RWPE1 (cell line): ENCODE measurements at regions not wholly inside any gene's neighbourhood (a gene's known extent, or its start where the extent isn't known, plus 50 kb on each side); places are given as distances from the start of the nearest gene placed in this dataset.

Source experiments
- CTCF ChIA-PET: fragments of 350-600 bp; sonication (Branson Sonifier 250); formaldehyde crosslinking; extraction: SDS; loops from one replicate; lab custom pipeline; 2021; lab: Yijun Ruan, JAX
- POLR2A ChIA-PET: fragments of 400-600 bp; formaldehyde crosslinking; extraction: SDS; loops from one replicate; lab custom pipeline; 2020; ENCODE audit warnings: antibody characterized with exemption; ENCODE audit not compliant: low non-redundant PET; lab: Yijun Ruan, JAX
- DNase-seq: peaks from one replicate; pipeline ENCODE4 v3.0.0; 2012; ENCODE audit warnings: low spot score
- H3K27ac ChIP-seq: fragments of 450-650 bp; 2 replicates; pipeline ENCODE4 v1.5.1; 2017
- CTCF ChIP-seq: fragments of 450-650 bp; conservative IDR thresholded peaks from 2 replicates; pipeline ENCODE4 v1.5.1; 2017; ENCODE audit warnings: low read depth, mild to moderate bottlenecking

- DNase-seq: no peak
- CTCF ChIA-PET: interaction anchor here (0.6 to 1.6 kb wide), 3 partner anchors 9 to 146 kb away, joined by 4 to 11 read pairs (median 6); no protein-coding TSS in a partner anchor
- POLR2A ChIA-PET: no interaction called here
- TF ChIP-seq CTCF: no peak
- no peak overlapping the region for H3K27ac ChIP-seq
Measured at GRCh38 chr20:40168981-40169620, 519.9 kb downstream of the MAFB start.

GRCh38 chr20:40161391-40161790, 527.6 kb downstream of the MAFB start:
- POLR2A ChIA-PET: no interaction called here
- CTCF ChIA-PET: interaction anchor here (0.6 to 0.7 kb wide), 2 partner anchors 310 to 615 kb away, joined by 3 read pairs; no protein-coding TSS in a partner anchor
- TF ChIP-seq CTCF: no peak
- no peak for DNase-seq
- no peak overlapping the region for H3K27ac ChIP-seq

- ChIA-PET POLR2A (no interaction called here), CTCF (interaction anchor here (0.5 to 1.9 kb wide), 31 partner anchors 9 to 1071 kb away, joined by 3 to 17 read pairs (median 4); no protein-coding TSS in a partner anchor)
- no peak overlapping the region for H3K27ac ChIP-seq
- TF ChIP-seq CTCF: peak; percentile 95
- DNase-seq: peak; percentile 72
Measured at GRCh38 chr20:40160097-40160550, 528.9 kb downstream of the MAFB start.

GRCh38 chr20:40159276-40159675, 529.8 kb downstream of the MAFB start:
- POLR2A ChIA-PET: no interaction called here
- H3K27ac ChIP-seq: no peak overlapping the region
- no peak for TF ChIP-seq CTCF
- no peak for DNase-seq
- CTCF ChIA-PET: interaction anchor here (0.6 to 1.9 kb wide), 14 partner anchors 7 to 804 kb away, joined by 3 to 17 read pairs (median 5); no protein-coding TSS in a partner anchor

GRCh38 chr20:40156600-40157317, 532.3 kb downstream of the MAFB start:
- no peak for DNase-seq
- TF ChIP-seq CTCF: no peak
- H3K27ac ChIP-seq: no peak overlapping the region
- ChIA-PET POLR2A (no interaction called here), CTCF (no interaction called here)

- ChIA-PET POLR2A (no interaction called here), CTCF (no interaction called here)
- no peak overlapping the region for H3K27ac ChIP-seq
- no peak for DNase-seq
- TF ChIP-seq CTCF: no peak
Measured at GRCh38 chr20:40154514-40154913, 534.5 kb downstream of the MAFB start.
